Smooth muscle cell (in vitro differentiated cells): ENCODE measurements at regions not wholly inside any gene's neighbourhood (a gene's known extent, or its start where the extent isn't known, plus 50 kb on each side); places are given as distances from the start of the nearest gene placed in this dataset.

ENCODE experiments used
- DNase-seq: peaks from one replicate; lab custom pipeline; 2025; ENCODE audit not compliant: unreplicated experiment; lab: John Stamatoyannopoulos, UW
- H2AFZ ChIP-seq: fragments of 200-600 bp; sonication (generic); 2 replicates; pipeline ENCODE4 v1.6.0; 2016; ENCODE audit warnings: antibody characterized with exemption, low read depth, mild to moderate bottlenecking
- H3F3A ChIP-seq: fragments of 200-600 bp; sonication (generic); 2 replicates; pipeline ENCODE4 v1.6.0; 2017; ENCODE audit warnings: antibody characterized with exemption, low read depth
- H3K27ac ChIP-seq: fragments of 200-600 bp; sonication (generic); 2 replicates; pipeline ENCODE4 v1.5.1; 2016; ENCODE audit warnings: low read depth, mild to moderate bottlenecking
- H3K27me3 ChIP-seq: fragments of 200-600 bp; sonication (generic); 2 replicates; pipeline ENCODE4 v1.6.1; 2016; ENCODE audit warnings: low read depth, mild to moderate bottlenecking
- H3K36me3 ChIP-seq: fragments of 200-600 bp; sonication (generic); 2 replicates; pipeline ENCODE4 v1.5.1; 2016; ENCODE audit warnings: low read depth
- H3K4me1 ChIP-seq: fragments of 200-600 bp; sonication (generic); 2 replicates; pipeline ENCODE4 v1.5.1; 2016; ENCODE audit warnings: low read depth
- H3K4me2 ChIP-seq: fragments of 200-600 bp; sonication (generic); 2 replicates; pipeline ENCODE4 v1.6.0; 2016; ENCODE audit warnings: mild to moderate bottlenecking
- H3K4me3 ChIP-seq: fragments of 200-600 bp; sonication (generic); 2 replicates; pipeline ENCODE4 v1.5.1; 2016; ENCODE audit warnings: mild to moderate bottlenecking
- H3K79me2 ChIP-seq: fragments of 200-600 bp; sonication (generic); 2 replicates; pipeline ENCODE4 v1.6.0; 2016; ENCODE audit warnings: low read depth, mild to moderate bottlenecking
- H3K9ac ChIP-seq: fragments of 200-600 bp; sonication (generic); 2 replicates; pipeline ENCODE4 v1.6.0; 2016; ENCODE audit warnings: low read depth
- H3K9me3 ChIP-seq: fragments of 200-600 bp; sonication (generic); replicated peaks from 2 replicates; pipeline ENCODE4 v1.5.1; 2016; ENCODE audit warnings: low read depth
- H4K20me1 ChIP-seq: fragments of 200-600 bp; sonication (generic); 2 replicates; pipeline ENCODE4 v1.6.0; 2016; ENCODE audit warnings: low read depth
- WGBS: methylation state at CpG from one replicate; pipeline ENCODE4 v1.1.7; 2016; ENCODE audit warnings: low lambda C conversion rate; 5-methylcytosine and 5-hydroxymethylcytosine counted together
- TF ChIP-seq, protein P1 (sequence below): fragments of 200-600 bp; sonication (generic); IDR thresholded peaks from 2 replicates; pipeline ENCODE4 v1.5.1; 2017; ENCODE audit warnings: borderline replicate concordance, mild to moderate bottlenecking, antibody characterized with exemption; ENCODE audit not compliant: insufficient read depth, poor library complexity, severe bottlenecking

DNA sequence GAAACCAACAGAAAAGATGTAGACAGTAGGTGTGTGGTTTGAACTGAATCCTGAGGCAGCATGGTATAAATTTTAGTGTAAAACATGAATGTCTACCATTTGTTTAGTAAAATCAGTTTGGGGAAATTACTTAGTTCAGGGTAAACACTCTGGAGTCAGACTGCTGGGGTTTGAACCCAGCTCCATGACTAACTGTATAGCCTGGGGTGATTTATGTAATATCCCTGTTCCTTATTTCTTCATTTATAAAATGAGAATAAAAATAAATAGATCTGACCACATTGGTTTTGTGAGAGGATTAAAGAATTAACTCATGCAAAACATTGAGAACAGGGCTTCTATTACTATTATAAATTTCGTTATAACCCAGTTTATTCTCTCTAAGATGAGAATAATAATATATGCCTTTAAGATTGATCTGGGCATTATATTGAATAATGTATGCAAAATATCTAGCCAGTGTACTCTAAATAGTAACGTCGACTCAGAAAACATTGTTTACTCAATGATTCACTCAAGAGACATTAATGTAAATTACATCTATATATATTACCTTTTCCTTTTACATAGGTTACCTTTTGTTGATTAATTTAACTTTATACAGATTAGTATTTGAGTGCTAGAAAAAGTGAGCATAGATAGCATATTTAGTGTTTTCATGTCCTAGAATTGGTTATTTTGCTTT is 120.6 kb upstream of the KCNJ16 start:
- DNase-seq, result no peak
- Histone ChIP-seq H3K4me3 (no peak overlapping the region), H3K9ac (no peak overlapping the region), H3K27me3 (no peaks in the 10 kb centered on the region), H3K4me1 (no peaks in the 10 kb centered on the region), H3K36me3 (no peaks in the 10 kb centered on the region), H3K79me2 (no peaks in the 10 kb centered on the region), H2AFZ (no peak overlapping the region), H4K20me1 (no peaks in the 10 kb centered on the region), H3K9me3 (no peaks in the 10 kb centered on the region), H3K4me2 (no peak overlapping the region), H3K27ac (no peak overlapping the region), H3F3A (no peaks in the 10 kb centered on the region)
- TF ChIP-seq, protein P1, sequence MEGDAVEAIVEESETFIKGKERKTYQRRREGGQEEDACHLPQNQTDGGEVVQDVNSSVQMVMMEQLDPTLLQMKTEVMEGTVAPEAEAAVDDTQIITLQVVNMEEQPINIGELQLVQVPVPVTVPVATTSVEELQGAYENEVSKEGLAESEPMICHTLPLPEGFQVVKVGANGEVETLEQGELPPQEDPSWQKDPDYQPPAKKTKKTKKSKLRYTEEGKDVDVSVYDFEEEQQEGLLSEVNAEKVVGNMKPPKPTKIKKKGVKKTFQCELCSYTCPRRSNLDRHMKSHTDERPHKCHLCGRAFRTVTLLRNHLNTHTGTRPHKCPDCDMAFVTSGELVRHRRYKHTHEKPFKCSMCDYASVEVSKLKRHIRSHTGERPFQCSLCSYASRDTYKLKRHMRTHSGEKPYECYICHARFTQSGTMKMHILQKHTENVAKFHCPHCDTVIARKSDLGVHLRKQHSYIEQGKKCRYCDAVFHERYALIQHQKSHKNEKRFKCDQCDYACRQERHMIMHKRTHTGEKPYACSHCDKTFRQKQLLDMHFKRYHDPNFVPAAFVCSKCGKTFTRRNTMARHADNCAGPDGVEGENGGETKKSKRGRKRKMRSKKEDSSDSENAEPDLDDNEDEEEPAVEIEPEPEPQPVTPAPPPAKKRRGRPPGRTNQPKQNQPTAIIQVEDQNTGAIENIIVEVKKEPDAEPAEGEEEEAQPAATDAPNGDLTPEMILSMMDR, result no peak
- 77% methylated on average over 3 of the region's 3 CpGs for WGBS

DNA sequence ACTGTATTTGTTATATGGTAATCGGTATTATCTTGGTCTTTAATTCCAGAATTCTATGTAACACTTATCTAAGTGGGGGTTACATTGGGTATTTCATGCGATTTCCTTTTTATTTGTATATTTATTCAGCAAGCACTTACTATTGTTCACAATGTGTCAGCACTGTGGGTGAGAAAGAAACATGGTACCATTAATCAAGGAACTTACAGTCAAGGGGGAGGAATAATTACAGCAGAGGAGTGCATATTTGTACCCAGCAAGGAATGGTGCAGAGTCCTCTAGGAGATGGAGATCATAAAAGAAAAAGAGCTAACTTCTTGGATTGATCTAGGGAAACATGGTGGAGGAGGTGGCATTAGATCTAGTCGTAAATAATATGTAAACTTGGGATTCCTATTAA is 117.0 kb upstream of the KCNJ16 start:
- 93% methylated on average over 3 of the region's 3 CpGs for WGBS
- Histone ChIP-seq H3F3A (no peaks in the 10 kb centered on the region), H3K4me3 (no peak overlapping the region), H3K27ac (no peak overlapping the region), H3K36me3 (no peaks in the 10 kb centered on the region), H3K79me2 (no peaks in the 10 kb centered on the region), H3K9ac (no peak overlapping the region), H3K4me1 (no peaks in the 10 kb centered on the region), H2AFZ (no peak overlapping the region), H4K20me1 (no peaks in the 10 kb centered on the region), H3K4me2 (no peak overlapping the region), H3K9me3 (no peaks in the 10 kb centered on the region), H3K27me3 (no peaks in the 10 kb centered on the region)
- TF ChIP-seq, protein P1, result no peak
- DNase-seq, result no peak

- no peak overlapping the region for H3K4me3 ChIP-seq
- no peaks in the 10 kb centered on the region for H3K79me2 ChIP-seq
- no peaks in the 10 kb centered on the region for H3F3A ChIP-seq
- TF ChIP-seq, protein P1, result no peak
- no peaks in the 10 kb centered on the region for H4K20me1 ChIP-seq
- DNase-seq, result no peak
- no peak overlapping the region for H2AFZ ChIP-seq
- no peak overlapping the region for H3K9ac ChIP-seq
- no peaks in the 10 kb centered on the region for H3K9me3 ChIP-seq
- H3K4me1 ChIP-seq, result no peaks in the 10 kb centered on the region
- no peaks in the 10 kb centered on the region for H3K36me3 ChIP-seq
- no peak overlapping the region for H3K4me2 ChIP-seq
- H3K27ac ChIP-seq, result no peak overlapping the region
- no peaks in the 10 kb centered on the region for H3K27me3 ChIP-seq
Measured at GRCh38 chr17:69959283-69959682, 115.7 kb upstream of the KCNJ16 start.

GRCh38 chr17:69960755-69961154 is 114.3 kb upstream of the KCNJ16 start:
- Histone ChIP-seq H3K4me2 (no peak overlapping the region), H3K79me2 (no peaks in the 10 kb centered on the region), H3K27ac (no peak overlapping the region), H3K4me3 (no peak overlapping the region), H2AFZ (no peak overlapping the region), H3K9me3 (no peaks in the 10 kb centered on the region), H3K36me3 (no peaks in the 10 kb centered on the region), H3F3A (no peaks in the 10 kb centered on the region), H3K4me1 (no peaks in the 10 kb centered on the region), H3K27me3 (no peaks in the 10 kb centered on the region), H4K20me1 (no peaks in the 10 kb centered on the region), H3K9ac (no peak overlapping the region)
- DNase-seq, result no peak
- TF ChIP-seq, protein P1, result no peak
